Right lobe of liver (tissue), 6 donors: ENCODE measurements at regions not wholly inside any gene's neighbourhood (a gene's known extent, or its start where the extent isn't known, plus 50 kb on each side); places are given as distances from the start of the nearest gene placed in this dataset.

Experiments used
- ATAC-seq, 4 donors: fragments of 200-7000 bp; cut with Tn5 transposase; one replicate each; pipeline ENCODE4 v1.9.1; 2020; ENCODE audit warnings: mild to moderate bottlenecking in 4 of 4, moderate library complexity in 4 of 4
- DNase-seq, 3 donors: peaks; one replicate each; pipeline ENCODE4 v3.0.0-alpha.2; 2020
- H3K27ac ChIP-seq, 3 donors: fragments of 200-600 bp; one replicate each; pipeline ENCODE4 v1.8.0; 2022
- H3K27me3 ChIP-seq, 2 donors: fragments of 200-600 bp; one replicate each; pipeline ENCODE4 v1.8.0; 2022
- H3K36me3 ChIP-seq, 4 donors: fragments of 200-600 bp; sonication (generic) in 1 of 4; one replicate each; pipeline versions ENCODE4 v1.5.1 to v1.8.0; 2017 to 2022; ENCODE audit warnings: control low read depth in 1 of 4
- H3K4me1 ChIP-seq, 4 donors: fragments of 200-600 bp; sonication (generic) in 1 of 4; one replicate each; pipeline versions ENCODE4 v1.5.1 to v1.8.0; 2017 to 2022; ENCODE audit warnings: control low read depth in 1 of 4
- H3K4me3 ChIP-seq, 3 donors: fragments of 200-600 bp; one replicate each; pipeline ENCODE4 v1.8.0; 2022
- H3K9me3 ChIP-seq, 4 donors: fragments of 200-600 bp; sonication (generic) in 1 of 4; one replicate each; pipeline versions ENCODE4 v1.5.1 to v1.8.0; 2017 to 2022; ENCODE audit warnings: control low read depth in 1 of 4
- CTCF ChIP-seq, 4 donors: fragments of 200-600 bp in 3 of 4; fragments of 450-650 bp in 1 of 4; IDR thresholded peaks; one replicate each; pipeline versions ENCODE4 v1.5.1 to v1.8.0; 2016 to 2022; ENCODE audit warnings: antibody characterized with exemption in 4 of 4, mild to moderate bottlenecking in 2 of 4
- POLR2A ChIP-seq: fragments of 450-650 bp; IDR thresholded peaks from one replicate; pipeline ENCODE4 v1.6.1; 2017; ENCODE audit warnings: antibody characterized with exemption, mild to moderate bottlenecking
- WGBS: methylation state at CpG from one replicate; pipeline ENCODE4 v1.1.6; 2018; ENCODE audit warnings: low coverage, low lambda C conversion rate; ENCODE audit not compliant: insufficient coverage; ENCODE audit errors: missing lambda C conversion rate; 5-methylcytosine and 5-hydroxymethylcytosine counted together
- intact Hi-C, 2 donors: fragments of 100-400 bp; cut with DNase I; formaldehyde crosslinking; loops; one replicate each; pipeline versions ENCODE4 v1.11.2 to v1.14.1; 2022
- donor health status: DM: no; HTN: yes; CAD: no.
- donor health status: DM: no; HTN: no; CAD: no.
- donor health status: DM: no; HTN: no; CAD: no.
- donor health status: DM: no; HTN: yes; CAD: no.
- donor health status: DM: no; HTN: yes; CAD: no.

GRCh38 chr6:16872543-16873235 is 111.4 kb upstream of the ATXN1 start:
- no peak for DNase-seq
- Histone ChIP-seq H3K4me1 (no peaks in the 10 kb centered on the region), H3K36me3 (no peaks in the 10 kb centered on the region), H3K27me3 (no peaks in the 10 kb centered on the region), H3K4me3 (no peak overlapping the region), H3K9me3 (no peaks in the 10 kb centered on the region), H3K27ac (no peak overlapping the region)
- WGBS = 34% methylated on average over 5 of the region's 6 CpGs
- no peak for ATAC-seq
- TF ChIP-seq CTCF (IDR thresholded peaks at IDR 0.05) (no peak), POLR2A (no peak)
- intact Hi-C loops = no loop called here

GRCh38 chr6:16871047-16871446 is 109.8 kb upstream of the ATXN1 start:
- H3K27ac ChIP-seq = no peak overlapping the region
- no peaks in the 10 kb centered on the region for H3K9me3 ChIP-seq
- no peak for TF ChIP-seq POLR2A
- TF ChIP-seq CTCF (IDR thresholded peaks at IDR 0.05) = no peak
- intact Hi-C loops = no loop called here
- no peak overlapping the region for H3K4me3 ChIP-seq
- no peaks in the 10 kb centered on the region for H3K4me1 ChIP-seq
- ATAC-seq = no peak
- 88% methylated on average over 5 of the region's 5 CpGs for WGBS
- DNase-seq = no peak
- H3K36me3 ChIP-seq = no peaks in the 10 kb centered on the region
- H3K27me3 ChIP-seq = no peaks in the 10 kb centered on the region

GRCh38 chr6:16868968-16869367 is 107.7 kb upstream of the ATXN1 start:
- intact Hi-C loops = no loop called here
- Histone ChIP-seq H3K4me1 (no peaks in the 10 kb centered on the region), H3K27me3 (no peaks in the 10 kb centered on the region), H3K9me3 (no peaks in the 10 kb centered on the region), H3K4me3 (no peak overlapping the region), H3K27ac (no peak overlapping the region), H3K36me3 (no peaks in the 10 kb centered on the region)
- DNase-seq (no peak), ATAC-seq (no peak)
- TF ChIP-seq CTCF (IDR thresholded peaks at IDR 0.05) (no peak), POLR2A (no peak)
- WGBS = 47% methylated on average over 3 of the region's 3 CpGs

GRCh38 chr6:16857969-16858592 is 96.8 kb upstream of the ATXN1 start:
- ATAC-seq = no peak
- no peak for DNase-seq
- WGBS = 75% methylated on average over 4 of the region's 5 CpGs

More at GRCh38 chr6:16857969-16858592, 96.8 kb upstream of the ATXN1 start:
- Histone ChIP-seq H3K27me3 (no peaks in the 10 kb centered on the region), H3K9me3 (no peaks in the 10 kb centered on the region), H3K4me3 (no peak overlapping the region), H3K4me1 (no peaks in the 10 kb centered on the region), H3K36me3 (no peaks in the 10 kb centered on the region), H3K27ac (no peak overlapping the region)
- intact Hi-C loops = no loop called here
- no peak for TF ChIP-seq CTCF (IDR thresholded peaks at IDR 0.05)
